ENCODE measurements at regions not wholly inside any gene's neighbourhood (a gene's known extent, or its start where the extent isn't known, plus 50 kb on each side); places are given as distances from the start of the nearest gene placed in this dataset.

GRCh38 chr3:182412066-182412465 is 381.2 kb upstream of the ATP11B start:
- TF ChIP-seq CTCF (IDR thresholded peaks at IDR 0.05; ENCODE audit: extremely low read depth in 1 of 2, insufficient read depth in 1 of 2, low read depth in 1 of 2, low read length in 2 of 2) = no peak
- TF ChIP-seq EZH2 (IDR thresholded peaks at IDR 0.05; ENCODE audit: borderline replicate concordance, low read depth, low read length, severe bottlenecking) = no peak
